GM03348 (cell line): ENCODE measurements at regions not wholly inside any gene's neighbourhood (a gene's known extent, or its start where the extent isn't known, plus 50 kb on each side); places are given as distances from the start of the nearest gene placed in this dataset.
"Not testable (repeated sequence)": the region's sequence is repeated elsewhere in the genome, so short reads cannot be mapped to it uniquely, and the experiment has no call there.

ENCODE experiments used
- DNase-seq: peaks from one replicate; pipeline ENCODE4 v3.0.0; 2012; ENCODE audit warnings: low spot score

GRCh38 chr6:97677626-97678025, 394.6 kb upstream of the MMS22L start:
- DNase-seq, result no peak

GRCh38 chr6:97687916-97688315, 404.9 kb upstream of the MMS22L start:
- no peak for DNase-seq

- DNase-seq, result no peak
These were observed 406.2 kb upstream of the MMS22L start for GRCh38 chr6:97689078-97689754.

- peak; percentile 52 for DNase-seq
These were observed 414.4 kb upstream of the MMS22L start for GRCh38 chr6:97697456-97697855.

GRCh38 chr6:97701801-97702200, 418.8 kb upstream of the MMS22L start:
- no peak for DNase-seq

- DNase-seq, result no peak
These were observed 419.2 kb upstream of the MMS22L start for GRCh38 chr6:97702248-97702647.

GRCh38 chr6:97703661-97704060, 420.6 kb upstream of the MMS22L start:
- DNase-seq, result no peak

- peak; percentile 16 for DNase-seq
These were observed 422.6 kb upstream of the MMS22L start for GRCh38 chr6:97705568-97705967.

- DNase-seq, result no peak
These were observed 429.7 kb upstream of the MMS22L start for GRCh38 chr6:97712751-97713150.

GRCh38 chr6:97714772-97715171, 431.8 kb upstream of the MMS22L start:
- DNase-seq, result no peak

- peak; percentile 29 for DNase-seq
These were observed 434.1 kb upstream of the MMS22L start for GRCh38 chr6:97717086-97717485.

GRCh38 chr6:97726378-97726777, 443.4 kb upstream of the MMS22L start:
- DNase-seq, result peak; percentile 14

GRCh38 chr6:97732045-97732444, 449.0 kb upstream of the MMS22L start:
- no peak for DNase-seq

GRCh38 chr6:97757575-97757974, 474.6 kb upstream of the MMS22L start:
- DNase-seq, result no peak

GRCh38 chr6:97765461-97765860, 482.4 kb upstream of the MMS22L start:
- peak; percentile 66 for DNase-seq

GRCh38 chr6:97771372-97771771, 488.4 kb upstream of the MMS22L start:
- DNase-seq, result no peak

GRCh38 chr6:97775012-97775411, 492.0 kb upstream of the MMS22L start:
- DNase-seq, result peak; percentile 4

- no peak for DNase-seq
These were observed 495.4 kb upstream of the MMS22L start for GRCh38 chr6:97778290-97779038.

- DNase-seq, result not testable (repeated sequence)
These were observed 496.2 kb upstream of the MMS22L start for GRCh38 chr6:97779039-97779766.

GRCh38 chr6:97790926-97791590, 508.0 kb upstream of the MMS22L start:
- no peak for DNase-seq

- no peak for DNase-seq
These were observed 522.6 kb upstream of the MMS22L start for GRCh38 chr6:97805596-97805995.

GRCh38 chr6:97812940-97813339, 529.9 kb upstream of the MMS22L start:
- DNase-seq, result peak; percentile 6
